Effector memory CD8-positive, alpha-beta T cell (primary cell): ENCODE measurements at regions not wholly inside any gene's neighbourhood (a gene's known extent, or its start where the extent isn't known, plus 50 kb on each side); places are given as distances from the start of the nearest gene placed in this dataset.
"Not testable (repeated sequence)": the region's sequence is repeated elsewhere in the genome, so short reads cannot be mapped to it uniquely, and the experiment has no call there.

Experiments used
- ATAC-seq: fragments of 150-1000 bp; cut with Tn5 transposase; replicated peaks from 2 replicates; pipeline ENCODE4 v1.10.0; 2021; ENCODE audit warnings: mild to moderate bottlenecking, moderate library complexity
- DNase-seq, 3 experiments: peaks; one replicate each; pipeline ENCODE4 v3.0.0; 2021
- H3K27ac Mint-ChIP-seq, 2 donors: one replicate each; pipeline ENCODE4 v1.8.0; 2022; ENCODE audit warnings: mild to moderate bottlenecking in 2 of 2, mixed read lengths in 2 of 2, moderate library complexity in 2 of 2
- H3K27me3 Mint-ChIP-seq, 2 donors: one replicate each; pipeline ENCODE4 v1.8.0; 2022; ENCODE audit warnings: mixed read lengths in 2 of 2
- H3K36me3 Mint-ChIP-seq: one replicate; pipeline ENCODE4 v1.8.0; 2022; ENCODE audit warnings: mild to moderate bottlenecking, moderate library complexity, mixed read lengths; ENCODE audit not compliant: insufficient read depth
- H3K4me1 Mint-ChIP-seq, 2 donors: one replicate each; pipeline ENCODE4 v1.8.0; 2022; ENCODE audit warnings: low read depth in 2 of 2, mixed read lengths in 2 of 2
- H3K4me3 Mint-ChIP-seq, 2 donors: one replicate each; pipeline ENCODE4 v1.8.0; 2022; ENCODE audit warnings: mild to moderate bottlenecking in 2 of 2, mixed read lengths in 2 of 2, moderate library complexity in 2 of 2
- H3K9me3 Mint-ChIP-seq, 2 donors: one replicate each; pipeline ENCODE4 v1.8.0; 2022; ENCODE audit warnings: mixed read lengths in 2 of 2

- H3K4me3 Mint-ChIP-seq, result no peak overlapping the region
- H3K27me3 Mint-ChIP-seq, result no peaks in the 10 kb centered on the region
- H3K36me3 Mint-ChIP-seq, result no peaks in the 10 kb centered on the region
- no peak for ATAC-seq
- H3K27ac Mint-ChIP-seq, result no peak overlapping the region
- H3K9me3 Mint-ChIP-seq, result peaks cover 0 to 3% of the 10 kb centered on the region in 2 donors
- no peak for DNase-seq
- no peaks in the 10 kb centered on the region for H3K4me1 Mint-ChIP-seq
Observed at GRCh38 chr4:159859656-159860148, 756.8 kb downstream of the RAPGEF2 start.

- Mint-ChIP-seq H3K4me1 (no peaks in the 10 kb centered on the region), H3K36me3 (no peaks in the 10 kb centered on the region), H3K27ac (no peak overlapping the region), H3K27me3 (no peaks in the 10 kb centered on the region), H3K4me3 (no peak overlapping the region), H3K9me3 (peaks cover 2 to 3% of the 10 kb centered on the region in 2 donors)
- ATAC-seq (no peak), DNase-seq (no peak)
Observed at GRCh38 chr4:159860945-159861344, 758.1 kb downstream of the RAPGEF2 start.

DNA sequence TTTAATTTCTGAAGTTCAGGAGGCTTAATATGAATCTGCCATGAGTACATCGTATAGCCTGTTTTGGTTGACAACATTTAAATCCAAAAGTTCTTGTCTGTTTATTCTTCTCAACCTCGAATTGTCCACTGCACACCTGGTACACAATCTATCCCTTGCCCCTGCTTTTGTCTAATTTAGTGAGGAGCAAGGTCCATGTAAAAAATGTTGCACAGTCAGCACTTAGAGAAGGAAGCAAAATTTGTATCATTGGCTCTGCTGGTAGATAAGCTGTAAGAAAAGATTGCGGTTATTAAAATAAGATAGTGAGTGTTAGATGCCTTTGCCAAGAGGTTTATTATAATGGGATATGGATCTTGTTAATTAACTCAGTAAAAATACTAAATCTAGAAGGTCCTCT lies 761.5 kb downstream of the RAPGEF2 start:
- Mint-ChIP-seq H3K27me3 (no peaks in the 10 kb centered on the region), H3K4me1 (no peaks in the 10 kb centered on the region), H3K36me3 (no peaks in the 10 kb centered on the region), H3K27ac (no peak overlapping the region), H3K9me3 (peaks cover 0 to 6% of the 10 kb centered on the region in 2 donors), H3K4me3 (no peak overlapping the region)
- no peak for ATAC-seq
- no peak for DNase-seq

GRCh38 chr4:159867673-159868072 lies 764.8 kb downstream of the RAPGEF2 start:
- Mint-ChIP-seq H3K36me3 (no peaks in the 10 kb centered on the region), H3K27ac (no peak overlapping the region), H3K4me1 (no peaks in the 10 kb centered on the region), H3K27me3 (no peaks in the 10 kb centered on the region), H3K4me3 (no peak overlapping the region), H3K9me3 (peaks cover 0 to 11% of the 10 kb centered on the region in 2 donors)
- DNase-seq, result no peak
- no peak for ATAC-seq

DNA sequence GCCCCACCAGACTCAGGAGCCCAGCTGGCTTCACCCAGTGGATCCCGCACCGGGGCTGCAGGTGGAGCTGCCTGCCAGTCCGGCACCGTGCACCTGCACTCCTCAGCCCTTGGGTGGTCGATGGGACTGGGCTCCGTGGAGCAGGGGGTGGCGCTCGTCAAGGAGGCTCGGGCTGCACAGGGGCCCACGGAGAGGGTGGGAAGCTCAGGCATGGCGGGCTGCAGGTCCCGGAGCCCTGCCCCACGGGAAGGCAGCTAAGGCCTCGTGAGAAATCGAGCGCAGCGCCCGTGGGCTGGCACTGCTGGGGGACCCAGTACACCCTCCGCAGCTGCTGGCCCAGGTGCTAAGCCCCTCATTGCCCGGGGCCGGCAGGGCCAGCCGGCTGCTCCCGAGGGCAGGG lies 766.1 kb downstream of the RAPGEF2 start:
- DNase-seq, H3K4me1 Mint-ChIP-seq, H3K4me3 Mint-ChIP-seq, ATAC-seq, H3K36me3 Mint-ChIP-seq, H3K27me3 Mint-ChIP-seq, H3K27ac Mint-ChIP-seq: not testable (repeated sequence)
- peaks cover 0 to 11% of the 10 kb centered on the region in 2 donors for H3K9me3 Mint-ChIP-seq

DNA sequence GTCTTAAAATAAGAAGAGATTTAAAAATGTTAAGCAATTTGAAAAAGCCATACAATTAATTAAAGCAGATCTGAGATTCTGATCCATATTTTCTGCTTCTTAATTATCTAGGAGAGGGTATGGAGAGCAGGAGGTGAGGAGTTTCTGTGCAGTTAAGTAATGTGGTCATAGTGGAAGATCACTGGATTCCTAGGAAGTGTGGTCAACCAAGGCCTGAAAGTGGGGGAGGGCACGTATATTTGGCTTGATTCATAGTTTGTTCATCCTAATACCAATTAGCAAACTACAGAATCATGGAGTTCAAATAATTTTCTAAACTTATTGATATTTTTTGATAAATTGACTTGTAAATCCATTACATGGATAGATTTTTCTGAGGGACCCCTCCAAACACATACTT lies 768.3 kb downstream of the RAPGEF2 start:
- H3K27me3 Mint-ChIP-seq, result no peaks in the 10 kb centered on the region
- peaks cover 3 to 8% of the 10 kb centered on the region in 2 donors for H3K9me3 Mint-ChIP-seq
- no peaks in the 10 kb centered on the region for H3K4me1 Mint-ChIP-seq
- no peak overlapping the region for H3K4me3 Mint-ChIP-seq
- ATAC-seq (no peak), DNase-seq (no peak)
- H3K27ac Mint-ChIP-seq, result no peak overlapping the region
- no peaks in the 10 kb centered on the region for H3K36me3 Mint-ChIP-seq

- ATAC-seq (no peak), DNase-seq (no peak)
- Mint-ChIP-seq H3K27me3 (no peaks in the 10 kb centered on the region), H3K4me3 (no peak overlapping the region), H3K9me3 (peaks cover 3 to 9% of the 10 kb centered on the region in 2 donors), H3K4me1 (no peaks in the 10 kb centered on the region), H3K27ac (no peak overlapping the region), H3K36me3 (no peaks in the 10 kb centered on the region)
Observed at GRCh38 chr4:159881158-159881557, 778.3 kb downstream of the RAPGEF2 start.

- H3K36me3 Mint-ChIP-seq, result no peaks in the 10 kb centered on the region
- no peaks in the 10 kb centered on the region for H3K27me3 Mint-ChIP-seq
- H3K27ac Mint-ChIP-seq, result no peak overlapping the region
- peaks cover 0 to 3% of the 10 kb centered on the region in 2 donors for H3K9me3 Mint-ChIP-seq
- no peak overlapping the region for H3K4me3 Mint-ChIP-seq
- H3K4me1 Mint-ChIP-seq, result no peaks in the 10 kb centered on the region
- ATAC-seq, result no peak
- DNase-seq, result no peak
Observed at GRCh38 chr4:159884989-159885388, 782.1 kb downstream of the RAPGEF2 start.

- DNase-seq, result no peak
- H3K36me3 Mint-ChIP-seq, result no peaks in the 10 kb centered on the region
- no peak overlapping the region for H3K27ac Mint-ChIP-seq
- H3K27me3 Mint-ChIP-seq, result no peaks in the 10 kb centered on the region
- no peaks in the 10 kb centered on the region for H3K4me1 Mint-ChIP-seq
- H3K9me3 Mint-ChIP-seq, result peaks cover 5 to 12% of the 10 kb centered on the region in 2 donors
- H3K4me3 Mint-ChIP-seq, result no peak overlapping the region
- ATAC-seq, result no peak
Observed at GRCh38 chr4:159899596-159899995, 796.7 kb downstream of the RAPGEF2 start.

GRCh38 chr4:159900562-159900961 lies 797.7 kb downstream of the RAPGEF2 start:
- Mint-ChIP-seq H3K36me3 (no peaks in the 10 kb centered on the region), H3K4me3 (no peak overlapping the region), H3K9me3 (peaks cover 0 to 12% of the 10 kb centered on the region in 2 donors), H3K4me1 (no peaks in the 10 kb centered on the region), H3K27ac (no peak overlapping the region), H3K27me3 (no peaks in the 10 kb centered on the region)
- ATAC-seq, result no peak
- DNase-seq, result no peak

DNA sequence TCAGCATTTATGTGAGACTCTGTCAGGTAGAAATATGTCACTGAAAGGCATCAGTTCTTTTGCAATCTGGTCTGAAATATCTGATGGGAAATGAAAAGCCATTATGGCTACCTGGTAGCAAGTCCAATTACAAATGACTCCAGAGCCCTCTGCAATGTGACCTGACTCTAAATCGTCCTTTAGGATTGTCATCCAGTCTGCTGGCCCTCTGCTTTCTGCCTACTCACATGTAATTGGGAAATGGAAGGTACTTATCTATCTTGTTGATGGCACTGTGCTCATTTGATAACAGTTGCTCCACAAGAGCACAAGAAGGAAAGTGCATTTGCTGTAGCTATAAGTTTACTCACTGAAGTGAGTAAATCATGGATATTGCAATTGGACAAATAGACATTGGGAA lies 799.8 kb downstream of the RAPGEF2 start:
- Mint-ChIP-seq H3K4me3 (no peak overlapping the region), H3K36me3 (no peaks in the 10 kb centered on the region), H3K4me1 (no peaks in the 10 kb centered on the region), H3K27me3 (no peaks in the 10 kb centered on the region), H3K9me3 (peaks cover 0 to 15% of the 10 kb centered on the region in 2 donors), H3K27ac (no peak overlapping the region)
- DNase-seq (no peak), ATAC-seq (no peak)

DNA sequence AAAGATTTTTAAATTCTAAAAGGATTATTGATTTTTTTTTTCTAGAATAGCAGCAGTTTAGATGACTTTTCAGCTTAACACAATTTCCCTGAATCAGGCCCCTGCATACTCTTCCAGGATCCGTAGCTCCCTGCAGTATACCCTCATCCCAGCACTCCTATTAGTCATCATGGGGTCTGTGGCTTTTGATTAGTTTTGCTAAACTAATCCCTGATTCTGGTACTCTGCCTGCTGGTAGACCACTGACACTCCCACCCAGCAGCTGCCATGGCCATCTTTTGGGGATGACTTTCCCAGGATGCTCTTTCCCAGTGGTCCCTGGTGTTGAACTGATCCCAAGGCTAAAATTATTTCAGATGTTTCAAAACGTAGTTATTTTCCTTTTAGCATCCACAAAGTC lies 802.0 kb downstream of the RAPGEF2 start:
- no peak for ATAC-seq
- no peaks in the 10 kb centered on the region for H3K36me3 Mint-ChIP-seq
- DNase-seq, result no peak
- H3K9me3 Mint-ChIP-seq, result peaks cover 0 to 17% of the 10 kb centered on the region in 2 donors
- H3K27ac Mint-ChIP-seq, result no peak overlapping the region
- H3K4me3 Mint-ChIP-seq, result no peak overlapping the region
- H3K27me3 Mint-ChIP-seq, result no peaks in the 10 kb centered on the region
- no peaks in the 10 kb centered on the region for H3K4me1 Mint-ChIP-seq

DNA sequence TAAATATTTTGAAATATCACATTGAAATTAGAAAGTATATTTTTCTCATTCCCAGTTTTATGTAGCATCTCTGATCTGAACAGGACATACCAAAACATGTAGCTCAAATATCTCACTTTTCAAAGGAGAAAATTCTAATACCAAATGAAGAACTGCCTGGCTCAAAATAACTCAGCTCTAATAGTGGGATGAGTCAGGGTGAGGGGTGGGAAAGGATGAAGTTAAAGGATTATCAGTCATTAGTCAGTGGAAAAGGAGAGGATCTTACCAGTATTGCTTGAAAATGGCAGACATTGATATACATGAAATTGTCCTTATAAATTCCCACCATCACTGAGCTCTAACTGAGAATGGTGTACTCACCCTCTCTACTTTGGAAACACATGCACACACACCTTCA lies 803.2 kb downstream of the RAPGEF2 start:
- H3K36me3 Mint-ChIP-seq, result no peaks in the 10 kb centered on the region
- ATAC-seq (no peak), DNase-seq (no peak)
- no peaks in the 10 kb centered on the region for H3K4me1 Mint-ChIP-seq
- H3K27me3 Mint-ChIP-seq, result no peaks in the 10 kb centered on the region
- H3K9me3 Mint-ChIP-seq, result peaks cover 0 to 17% of the 10 kb centered on the region in 2 donors
- no peak overlapping the region for H3K4me3 Mint-ChIP-seq
- no peak overlapping the region for H3K27ac Mint-ChIP-seq

DNA sequence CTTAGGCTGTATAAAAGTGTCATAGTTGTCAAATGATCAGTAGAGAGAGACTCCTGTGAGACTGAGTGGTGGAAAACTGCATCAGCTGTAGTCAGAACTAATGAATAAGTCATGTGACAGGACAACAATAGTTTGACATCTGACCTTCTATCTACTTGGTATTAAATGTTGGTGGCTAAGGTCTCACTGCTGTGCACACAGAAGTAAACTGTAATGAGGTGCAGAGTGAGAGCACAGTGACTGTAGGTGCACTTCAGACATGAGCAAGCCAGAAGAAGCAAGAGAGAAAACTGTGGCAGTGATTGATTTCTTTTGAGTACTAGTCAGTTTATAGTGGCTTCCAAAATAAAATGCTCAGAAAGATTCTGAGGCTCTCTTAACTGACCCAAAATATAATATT lies 803.6 kb downstream of the RAPGEF2 start:
- Mint-ChIP-seq H3K4me1 (no peaks in the 10 kb centered on the region), H3K27ac (no peak overlapping the region), H3K36me3 (no peaks in the 10 kb centered on the region), H3K4me3 (no peak overlapping the region), H3K9me3 (peaks cover 0 to 17% of the 10 kb centered on the region in 2 donors), H3K27me3 (no peaks in the 10 kb centered on the region)
- ATAC-seq (no peak), DNase-seq (no peak)

- Mint-ChIP-seq H3K9me3 (peaks cover 2 to 20% of the 10 kb centered on the region in 2 donors), H3K4me3 (no peak overlapping the region), H3K4me1 (no peaks in the 10 kb centered on the region), H3K36me3 (no peaks in the 10 kb centered on the region), H3K27ac (no peak overlapping the region), H3K27me3 (no peaks in the 10 kb centered on the region)
- DNase-seq (no peak), ATAC-seq (no peak)
Observed at GRCh38 chr4:159910721-159911120, 807.8 kb downstream of the RAPGEF2 start.
